NT2/D1 (cell line): ENCODE measurements at regions not wholly inside any gene's neighbourhood (a gene's known extent, or its start where the extent isn't known, plus 50 kb on each side); places are given as distances from the start of the nearest gene placed in this dataset.

ENCODE experiments used
- SUZ12 ChIP-seq: IDR thresholded peaks from 2 replicates; pipeline ENCODE4 v1.6.1; 2011; ENCODE audit not compliant: insufficient read length, insufficient read depth; ENCODE audit errors: extremely low read depth
- YY1 ChIP-seq: IDR thresholded peaks from 2 replicates; pipeline ENCODE4 v1.6.1; 2011; ENCODE audit not compliant: insufficient read length, insufficient read depth

DNA sequence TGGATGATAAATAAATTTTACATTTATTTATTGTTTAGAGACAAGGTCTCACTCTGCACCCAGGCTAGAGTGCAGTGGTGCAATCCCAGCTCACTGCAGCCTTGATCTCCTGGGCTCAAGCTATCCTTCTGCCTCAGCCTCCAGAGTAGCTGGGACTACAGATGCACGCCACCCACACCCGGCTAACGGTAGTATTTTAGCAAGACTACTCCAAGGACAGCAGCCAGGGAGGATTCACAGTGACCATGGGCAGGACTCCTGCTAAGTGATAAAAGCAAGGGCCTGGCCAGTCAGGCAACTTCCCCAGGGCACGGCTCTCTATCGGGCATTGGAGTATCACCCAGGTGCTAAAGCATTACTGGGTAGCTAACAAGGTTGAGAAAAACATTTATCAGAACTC lies 55.4 kb downstream of the ARL6IP4 start:
- TF ChIP-seq SUZ12 (no peak), YY1 (no peak)
